ENCODE measurements at regions not wholly inside any gene's neighbourhood (a gene's known extent, or its start where the extent isn't known, plus 50 kb on each side); places are given as distances from the start of the nearest gene placed in this dataset.

DNA sequence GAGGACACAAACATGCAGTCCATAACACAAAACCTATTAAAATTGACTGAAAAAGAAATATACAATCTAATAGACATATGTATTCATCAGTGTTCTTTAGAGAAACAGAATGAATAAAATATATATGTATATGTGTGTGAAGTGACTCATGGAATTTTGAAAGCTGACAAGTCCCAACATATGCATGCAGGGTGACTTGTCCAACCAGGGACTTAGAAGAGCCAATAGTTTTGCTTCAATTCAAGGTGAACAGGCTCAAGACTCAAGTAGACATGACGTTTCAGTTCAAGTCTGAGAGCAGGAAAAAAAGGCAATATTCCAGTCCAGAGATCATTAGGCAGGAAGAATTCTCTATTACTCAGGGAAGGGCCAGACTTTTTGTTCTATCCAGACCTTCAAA, 271.2 kb upstream of the SETBP1 start:
- peaks cover 2% of the 10 kb centered on the region for H3K27me3 ChIP-seq (ENCODE audit: control insufficient read depth, insufficient read depth, low read length)
- no peaks in the 10 kb centered on the region for H3K4me1 ChIP-seq (ENCODE audit: control insufficient read depth, insufficient read depth, low read length)
- H3K27ac Mint-ChIP-seq, result no peak overlapping the region
- H3K36me3 Mint-ChIP-seq, result no peaks in the 10 kb centered on the region
- ATAC-seq (no peak), DNase-seq (no peak)
- H3K4me3 ChIP-seq (ENCODE audit: low read length), result no peak overlapping the region
- no peak overlapping the region for H3K4me3 Mint-ChIP-seq
- H3K9me3 ChIP-seq (ENCODE audit: control insufficient read depth, insufficient read depth, low read length), result no peaks in the 10 kb centered on the region
- H3K9me3 Mint-ChIP-seq, result peaks cover 0 to 3% of the 10 kb centered on the region in 2 donors
- H3K27ac ChIP-seq (ENCODE audit: low read length), result no peak overlapping the region
- TF ChIP-seq, protein P1, sequence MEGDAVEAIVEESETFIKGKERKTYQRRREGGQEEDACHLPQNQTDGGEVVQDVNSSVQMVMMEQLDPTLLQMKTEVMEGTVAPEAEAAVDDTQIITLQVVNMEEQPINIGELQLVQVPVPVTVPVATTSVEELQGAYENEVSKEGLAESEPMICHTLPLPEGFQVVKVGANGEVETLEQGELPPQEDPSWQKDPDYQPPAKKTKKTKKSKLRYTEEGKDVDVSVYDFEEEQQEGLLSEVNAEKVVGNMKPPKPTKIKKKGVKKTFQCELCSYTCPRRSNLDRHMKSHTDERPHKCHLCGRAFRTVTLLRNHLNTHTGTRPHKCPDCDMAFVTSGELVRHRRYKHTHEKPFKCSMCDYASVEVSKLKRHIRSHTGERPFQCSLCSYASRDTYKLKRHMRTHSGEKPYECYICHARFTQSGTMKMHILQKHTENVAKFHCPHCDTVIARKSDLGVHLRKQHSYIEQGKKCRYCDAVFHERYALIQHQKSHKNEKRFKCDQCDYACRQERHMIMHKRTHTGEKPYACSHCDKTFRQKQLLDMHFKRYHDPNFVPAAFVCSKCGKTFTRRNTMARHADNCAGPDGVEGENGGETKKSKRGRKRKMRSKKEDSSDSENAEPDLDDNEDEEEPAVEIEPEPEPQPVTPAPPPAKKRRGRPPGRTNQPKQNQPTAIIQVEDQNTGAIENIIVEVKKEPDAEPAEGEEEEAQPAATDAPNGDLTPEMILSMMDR (IDR thresholded peaks at IDR 0.05), result no peak
- intact Hi-C loops (cut with micrococcal nuclease), result no loop called here
- H3K36me3 ChIP-seq (ENCODE audit: control insufficient read depth, insufficient read depth, low read length), result no peaks in the 10 kb centered on the region
- 79% methylated on average over 1 of the region's 1 CpG for WGBS (ENCODE audit: insufficient coverage)
- H3K27me3 Mint-ChIP-seq (ENCODE audit: low read depth in 2 of 2), result no peaks in the 10 kb centered on the region
- H3K4me1 Mint-ChIP-seq, result no peaks in the 10 kb centered on the region

DNA sequence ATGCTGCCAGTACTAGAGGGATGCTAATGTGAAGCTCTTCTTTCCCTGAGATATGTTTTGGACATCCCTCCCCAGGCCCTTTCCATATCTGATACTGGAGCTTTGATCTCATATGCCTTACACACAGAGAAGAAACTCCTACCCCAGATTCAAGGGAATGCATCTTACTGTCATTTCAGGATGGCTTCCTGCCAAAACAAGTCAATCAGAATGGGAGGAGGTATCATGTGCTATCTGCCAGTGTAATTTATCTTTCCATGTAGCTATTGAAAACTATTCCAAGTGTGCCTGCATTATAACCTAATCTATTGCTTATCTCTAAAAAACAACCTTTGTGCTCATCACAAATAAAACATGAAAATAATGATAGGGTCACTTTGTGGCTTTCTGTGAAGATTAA, 269.9 kb upstream of the SETBP1 start:
- Histone ChIP-seq H3K4me1 (ENCODE audit: control insufficient read depth, insufficient read depth, low read length) (no peaks in the 10 kb centered on the region), H3K27me3 (ENCODE audit: control insufficient read depth, insufficient read depth, low read length) (no peaks in the 10 kb centered on the region), H3K4me3 (ENCODE audit: low read length) (no peak overlapping the region), H3K27ac (ENCODE audit: low read length) (no peak overlapping the region), H3K36me3 (ENCODE audit: control insufficient read depth, insufficient read depth, low read length) (no peaks in the 10 kb centered on the region), H3K9me3 (ENCODE audit: control insufficient read depth, insufficient read depth, low read length) (no peaks in the 10 kb centered on the region)
- TF ChIP-seq, protein P1 (IDR thresholded peaks at IDR 0.05), result no peak
- Mint-ChIP-seq H3K4me3 (no peak overlapping the region), H3K36me3 (no peaks in the 10 kb centered on the region), H3K27ac (no peak overlapping the region), H3K4me1 (no peaks in the 10 kb centered on the region), H3K27me3 (ENCODE audit: low read depth in 2 of 2) (no peaks in the 10 kb centered on the region), H3K9me3 (peaks cover 0 to 3% of the 10 kb centered on the region in 2 donors)
- ATAC-seq (no peak), DNase-seq (no peak)
- intact Hi-C loops (cut with micrococcal nuclease), result no loop called here

DNA sequence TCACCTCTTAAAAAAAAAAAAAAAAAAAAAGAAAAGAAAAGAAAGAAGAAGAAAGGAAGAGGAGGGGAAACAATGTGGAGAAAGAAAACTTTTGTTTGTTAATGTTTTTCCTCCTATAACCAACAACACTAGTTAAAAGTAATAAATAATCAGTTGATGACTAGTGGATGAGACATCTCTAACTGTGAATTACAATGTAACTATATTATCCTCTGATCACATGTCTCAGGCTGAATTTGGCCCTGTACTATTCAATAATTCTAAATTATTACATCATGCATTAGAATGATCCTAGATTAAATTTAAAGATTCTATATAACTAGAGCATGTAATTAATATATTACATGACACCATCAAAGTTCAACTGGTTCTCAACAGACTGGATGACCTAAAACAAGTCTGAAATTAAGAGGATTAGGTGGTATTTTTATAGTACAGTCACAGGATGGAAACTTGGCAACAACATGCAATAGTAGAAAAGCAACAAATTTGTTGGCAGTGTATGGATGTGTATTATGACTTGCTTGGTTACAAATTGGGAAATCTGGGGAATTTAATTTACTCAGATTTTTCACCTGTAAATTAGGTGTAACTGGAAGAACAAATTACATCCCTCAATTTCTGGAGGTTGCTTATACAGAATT, 269.3 kb upstream of the SETBP1 start:
- TF ChIP-seq, protein P1 (IDR thresholded peaks at IDR 0.05), result no peak

DNA sequence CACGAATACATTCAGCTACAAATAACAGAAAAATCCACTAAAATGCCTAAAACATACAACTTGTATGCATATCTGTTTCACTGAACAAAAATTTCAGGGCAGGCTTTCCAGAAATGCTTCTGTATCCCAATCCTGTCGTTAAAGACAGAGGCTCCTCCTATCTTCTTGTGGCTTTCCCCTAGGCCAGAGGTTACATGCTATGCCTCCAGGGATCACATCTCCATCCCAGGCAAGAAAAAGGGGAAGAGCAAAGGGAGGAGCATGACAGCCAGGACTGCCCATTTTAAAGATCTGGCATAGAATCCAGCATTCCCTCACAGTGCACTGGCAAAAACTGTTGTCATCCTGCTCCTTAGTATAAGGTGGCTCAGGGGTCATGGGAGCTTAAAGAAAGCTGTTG, 268.7 kb upstream of the SETBP1 start:
- Mint-ChIP-seq H3K27me3 (ENCODE audit: low read depth in 2 of 2) (no peaks in the 10 kb centered on the region), H3K4me3 (no peak overlapping the region), H3K27ac (no peak overlapping the region), H3K9me3 (no peaks in the 10 kb centered on the region), H3K36me3 (no peaks in the 10 kb centered on the region), H3K4me1 (no peaks in the 10 kb centered on the region)
- no peaks in the 10 kb centered on the region for H3K4me1 ChIP-seq (ENCODE audit: control insufficient read depth, insufficient read depth, low read length)
- ATAC-seq (no peak), DNase-seq (no peak)
- peaks cover 4% of the 10 kb centered on the region for H3K9me3 ChIP-seq (ENCODE audit: control insufficient read depth, insufficient read depth, low read length)
- no peak overlapping the region for H3K27ac ChIP-seq (ENCODE audit: low read length)
- intact Hi-C loops (cut with micrococcal nuclease), result no loop called here
- no peaks in the 10 kb centered on the region for H3K36me3 ChIP-seq (ENCODE audit: control insufficient read depth, insufficient read depth, low read length)
- H3K4me3 ChIP-seq (ENCODE audit: low read length), result no peak overlapping the region
- TF ChIP-seq, protein P1 (IDR thresholded peaks at IDR 0.05), result no peak
- no peaks in the 10 kb centered on the region for H3K27me3 ChIP-seq (ENCODE audit: control insufficient read depth, insufficient read depth, low read length)
- 78% methylated on average over 2 of the region's 2 CpGs for WGBS (ENCODE audit: insufficient coverage)

More for the DNA sequence above, 269.3 kb upstream of the SETBP1 start:
- ATAC-seq, result no peak
- DNase-seq, result no peak
- Histone ChIP-seq H3K9me3 (ENCODE audit: control insufficient read depth, insufficient read depth, low read length) (peaks cover 3% of the 10 kb centered on the region), H3K4me3 (ENCODE audit: low read length) (no peak overlapping the region), H3K27me3 (ENCODE audit: control insufficient read depth, insufficient read depth, low read length) (no peaks in the 10 kb centered on the region), H3K27ac (ENCODE audit: low read length) (no peak overlapping the region), H3K36me3 (ENCODE audit: control insufficient read depth, insufficient read depth, low read length) (no peaks in the 10 kb centered on the region), H3K4me1 (ENCODE audit: control insufficient read depth, insufficient read depth, low read length) (no peaks in the 10 kb centered on the region)
- Mint-ChIP-seq H3K36me3 (no peaks in the 10 kb centered on the region), H3K4me1 (no peaks in the 10 kb centered on the region), H3K27me3 (ENCODE audit: low read depth in 2 of 2) (no peaks in the 10 kb centered on the region), H3K9me3 (no peaks in the 10 kb centered on the region), H3K4me3 (no peak overlapping the region), H3K27ac (no peak overlapping the region)
- intact Hi-C loops (cut with micrococcal nuclease), result no loop called here

Measured in natural killer cell (primary cell).